T-helper 1 cell (primary cell): ENCODE measurements at regions not wholly inside any gene's neighbourhood (a gene's known extent, or its start where the extent isn't known, plus 50 kb on each side); places are given as distances from the start of the nearest gene placed in this dataset.

ENCODE experiments used
- DNase-seq, 5 donors: peaks; one replicate each; pipeline ENCODE4 v3.0.0-alpha.2; 2012 to 2020

DNA sequence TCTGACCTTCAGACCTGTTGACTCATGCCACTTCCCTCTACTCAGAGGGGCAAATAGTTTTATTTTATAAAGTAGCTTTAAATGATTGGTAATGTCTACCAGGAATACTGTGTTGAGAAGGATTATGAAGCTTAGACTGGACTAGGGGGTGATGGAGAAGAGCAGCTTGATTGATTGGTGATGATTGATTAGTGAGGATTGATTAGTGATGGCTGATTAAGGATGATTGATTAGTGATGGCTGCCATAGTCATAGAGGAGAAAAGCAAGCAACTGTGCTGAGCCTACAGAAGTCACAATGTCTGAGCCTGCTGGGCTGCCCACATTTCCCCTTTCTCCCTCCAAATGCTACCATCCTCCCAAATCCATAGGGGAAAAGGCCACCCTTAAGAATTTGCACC, 206.8 kb upstream of the SALL1 start:
- DNase-seq = no peak

DNA sequence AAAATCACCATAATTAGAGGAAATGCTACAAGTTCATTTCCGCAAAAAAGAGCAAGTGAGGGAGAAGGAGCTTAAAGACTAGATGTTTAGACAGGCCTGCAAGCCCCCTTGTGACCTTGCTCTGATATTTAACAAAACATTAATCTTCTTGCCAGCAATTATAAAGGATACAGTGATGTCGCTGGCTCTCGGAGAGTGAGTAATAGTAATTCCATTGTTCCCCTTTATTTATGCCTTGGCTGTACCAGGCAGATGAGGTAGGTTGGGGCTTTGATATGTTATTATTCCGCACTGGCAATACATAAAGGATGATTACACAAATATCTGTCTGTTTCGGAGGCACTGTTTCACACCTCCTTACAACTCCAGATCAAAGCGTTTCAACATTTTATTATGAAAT, 204.8 kb upstream of the SALL1 start:
- no peak for DNase-seq

DNA sequence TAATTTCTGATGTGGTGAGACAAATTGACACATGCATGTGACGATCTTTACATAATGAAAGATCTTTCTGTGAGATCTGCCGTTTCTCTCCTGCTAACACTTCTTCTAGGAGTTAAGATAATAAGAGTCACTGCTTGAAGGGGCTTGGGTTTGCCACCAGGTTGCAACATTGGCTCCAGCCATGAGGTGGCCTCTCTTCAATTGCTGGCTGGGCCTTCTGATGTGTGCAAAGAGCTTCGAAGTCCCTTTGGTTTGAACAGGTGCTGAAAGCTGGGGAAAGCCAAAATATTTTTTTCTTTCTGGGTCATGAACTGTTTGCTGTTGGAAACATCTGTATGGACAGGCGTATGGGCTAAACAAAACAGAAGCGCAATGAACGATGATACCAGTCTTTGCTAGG, 204.1 kb upstream of the SALL1 start:
- DNase-seq = no peak

DNA sequence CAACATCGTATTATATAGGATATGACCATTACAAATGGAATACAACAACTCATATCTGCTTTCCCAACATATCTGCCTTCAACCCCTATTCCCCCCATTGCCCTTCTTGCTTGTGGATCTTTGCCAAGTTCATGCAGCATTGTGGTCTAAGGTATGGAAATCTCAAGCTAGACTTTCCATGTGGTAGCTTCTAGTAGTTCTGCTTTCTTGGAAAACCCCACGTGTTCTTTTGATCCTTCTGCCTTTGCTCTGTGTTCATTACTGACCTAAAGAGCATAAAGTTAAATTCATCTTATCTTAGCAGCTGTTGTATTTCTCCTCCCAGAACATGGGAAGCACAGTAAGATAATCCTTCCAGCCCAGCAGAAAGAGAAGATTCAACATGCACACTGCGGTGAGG, 202.0 kb upstream of the SALL1 start:
- DNase-seq = no peak

DNA sequence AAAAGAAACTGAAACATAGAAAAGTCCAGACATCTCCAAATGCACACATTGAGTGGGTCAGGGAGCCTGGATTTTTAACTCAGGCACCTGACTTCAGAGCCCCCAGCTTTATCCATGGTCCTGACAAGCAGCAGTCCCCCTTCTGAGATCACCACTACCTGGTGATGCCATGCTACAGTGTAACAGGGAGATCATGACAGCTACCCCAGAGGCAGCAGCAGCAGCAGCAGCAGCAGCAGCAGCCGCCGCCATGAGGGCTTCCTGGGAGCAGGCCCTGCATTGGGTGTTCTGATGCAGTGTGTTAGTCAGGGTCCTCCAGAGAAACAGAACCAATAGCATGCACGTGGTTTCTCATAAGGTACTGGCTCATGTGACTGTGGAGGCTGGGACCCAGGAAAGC, 198.6 kb upstream of the SALL1 start:
- no peak for DNase-seq

DNA sequence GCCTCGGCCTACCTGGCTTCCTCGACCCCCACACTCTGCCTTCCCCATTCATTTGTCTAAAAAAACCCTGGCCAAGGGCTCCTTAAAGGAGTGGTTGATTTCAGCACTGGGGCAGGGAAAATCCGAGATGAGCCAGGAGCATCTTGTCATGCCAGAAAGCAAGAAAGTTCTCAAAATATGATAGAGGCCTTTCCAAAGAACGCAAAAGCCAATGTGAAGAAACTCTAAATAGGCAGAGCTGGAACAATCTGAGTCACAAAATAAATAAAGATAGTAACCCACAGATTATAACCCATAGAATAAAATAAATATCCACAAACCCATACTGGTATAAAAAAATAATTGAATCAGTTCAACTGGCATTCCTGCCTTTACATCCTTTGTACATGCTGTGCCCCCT, 192.3 kb upstream of the SALL1 start:
- no peak for DNase-seq

DNA sequence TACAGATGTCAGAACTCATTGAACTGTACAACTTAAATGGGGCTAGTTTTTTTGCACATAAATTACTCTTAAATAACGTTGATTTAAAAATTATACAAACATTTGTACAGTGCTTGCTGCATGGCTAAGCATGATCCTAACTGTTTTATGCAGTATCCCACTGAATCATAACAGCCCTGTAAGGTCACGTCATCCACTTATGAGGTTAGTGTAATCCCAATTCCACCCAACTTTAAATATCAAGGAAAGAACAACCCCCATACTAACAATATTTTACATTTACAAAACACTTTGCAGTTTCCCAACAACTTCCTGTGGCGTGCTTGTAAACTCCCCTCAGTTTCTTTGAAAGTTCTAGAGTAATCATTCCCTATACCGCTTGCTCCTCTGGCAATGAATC, 190.1 kb upstream of the SALL1 start:
- no peak for DNase-seq

DNA sequence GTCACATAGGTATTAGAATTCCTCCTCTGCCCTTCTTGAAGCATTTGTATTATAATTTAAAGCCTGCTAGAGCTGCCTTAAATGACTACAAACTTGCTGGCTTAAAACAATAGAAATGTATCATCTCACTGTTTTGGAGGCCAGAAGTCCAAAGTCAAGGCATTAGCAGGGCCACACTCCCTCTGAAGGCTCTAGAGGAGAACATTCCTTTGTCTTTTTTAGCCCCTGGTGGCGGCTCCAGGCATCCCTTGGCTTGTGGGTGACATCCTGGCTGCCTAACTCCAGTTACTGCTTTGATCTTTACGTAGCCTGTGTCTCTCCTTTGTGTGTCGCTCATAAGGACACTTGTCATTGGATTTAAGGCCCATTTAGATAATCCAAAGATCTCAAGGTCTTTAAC, 186.6 kb upstream of the SALL1 start:
- DNase-seq = no peak

DNA sequence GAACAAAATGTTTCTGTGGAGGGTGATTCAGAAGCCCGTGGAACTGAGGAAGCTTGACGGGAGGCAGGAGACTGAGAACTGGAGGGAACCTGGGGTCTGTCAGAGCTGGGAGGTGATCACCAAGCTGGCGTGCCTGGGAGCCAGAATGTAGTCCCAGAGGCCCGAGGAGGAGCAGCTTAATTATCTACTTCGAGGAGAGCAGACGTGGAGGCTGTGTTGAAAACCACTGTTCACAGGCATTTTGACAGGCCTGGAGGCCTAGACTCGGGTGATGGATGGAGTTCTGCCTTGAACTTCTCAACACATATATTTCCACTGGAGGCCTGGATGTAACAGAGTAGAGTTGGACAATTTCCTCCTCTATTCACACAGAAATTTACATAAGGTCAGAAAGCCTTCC, 177.7 kb upstream of the SALL1 start:
- DNase-seq = no peak

DNA sequence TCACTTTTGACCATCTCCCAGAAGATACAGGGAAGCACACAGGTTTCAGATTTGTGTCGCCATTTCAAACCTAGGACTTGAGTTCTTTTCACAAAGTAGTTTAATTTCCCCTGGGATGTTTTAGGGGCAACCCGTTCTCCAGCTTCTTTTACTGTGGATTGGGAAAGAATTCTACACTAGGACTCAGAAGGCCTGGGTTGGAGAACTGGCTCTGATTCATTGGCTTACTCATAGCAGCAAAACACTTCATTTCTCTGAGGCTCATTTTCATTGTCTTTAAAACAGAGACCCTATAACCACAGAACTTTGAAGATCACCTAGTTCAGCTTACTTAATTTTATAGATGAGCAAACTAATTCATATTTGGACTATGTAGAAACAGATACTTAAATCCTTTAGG, 175.9 kb upstream of the SALL1 start:
- DNase-seq = no peak

DNA sequence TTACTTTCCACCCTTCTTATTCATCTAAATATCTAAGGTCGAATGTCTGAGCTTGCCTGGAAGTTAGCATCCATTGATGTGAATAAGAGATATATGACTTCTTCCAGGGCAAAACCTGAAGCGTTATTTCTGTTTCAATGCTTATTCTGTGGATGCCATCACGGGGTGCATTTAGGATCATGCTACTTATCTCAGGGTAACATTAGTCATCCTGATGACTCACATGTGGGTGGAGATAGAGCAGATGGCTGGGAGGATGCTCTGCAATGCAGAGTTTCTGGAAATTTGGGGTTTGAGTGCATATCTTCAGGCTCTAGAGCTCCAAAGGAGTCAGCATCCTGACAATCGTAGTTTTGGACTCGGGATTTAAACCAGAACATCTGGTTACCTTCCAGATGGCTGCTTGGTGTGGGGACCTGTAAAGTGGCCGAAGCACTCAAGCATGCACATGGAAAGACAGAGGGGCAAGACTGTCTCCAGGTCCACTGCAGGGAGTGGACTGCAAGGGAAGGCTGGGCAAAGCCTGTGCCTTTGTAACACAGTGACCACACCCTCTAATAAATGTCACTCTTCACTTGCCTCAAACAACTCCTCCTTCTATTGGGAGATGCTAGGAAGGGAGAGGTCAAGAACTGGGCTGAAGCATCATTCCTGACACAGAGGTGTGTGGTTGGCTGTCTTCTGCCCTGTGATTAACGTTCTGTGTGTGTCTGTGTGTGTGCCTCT, 175.2 kb upstream of the SALL1 start:
- DNase-seq = no peak

DNA sequence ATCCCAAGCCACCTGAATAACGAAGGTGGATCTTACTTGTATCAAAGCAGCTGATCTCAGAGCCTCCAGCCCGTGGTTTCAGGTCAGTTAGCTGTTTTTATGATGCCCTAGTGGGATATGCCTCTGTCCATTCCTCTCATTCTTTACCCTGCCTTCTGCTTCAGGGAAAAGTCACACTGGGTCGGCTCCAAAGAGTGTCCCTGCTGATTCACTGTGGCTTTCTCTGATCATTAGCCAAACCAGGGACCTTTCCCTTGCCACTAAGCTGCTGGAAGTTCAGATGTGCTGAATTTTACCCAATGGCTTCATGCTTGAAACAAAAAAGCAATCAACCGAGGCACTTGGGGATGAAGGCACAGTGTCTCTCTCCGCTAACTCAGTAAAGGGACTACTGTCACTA, 170.2 kb upstream of the SALL1 start:
- no peak for DNase-seq

DNA sequence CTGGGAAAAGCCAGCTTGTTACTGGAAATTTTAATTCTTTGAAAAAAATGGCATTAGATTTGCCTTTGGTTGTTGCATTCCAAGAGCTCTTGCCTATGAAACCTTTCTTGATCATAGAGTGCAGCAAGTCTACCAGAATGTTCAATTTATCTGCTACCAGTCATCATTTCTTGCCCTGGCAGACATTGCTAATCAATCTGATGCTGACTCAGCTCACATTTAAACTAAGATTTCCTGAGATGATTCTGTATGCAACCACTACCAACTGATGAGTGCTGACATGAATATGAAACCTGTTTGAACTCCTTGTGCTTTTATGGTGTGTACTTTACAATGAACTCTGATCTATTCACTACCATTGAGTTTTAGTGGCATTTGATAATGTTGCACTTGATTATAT, 166.5 kb upstream of the SALL1 start:
- DNase-seq = no peak

DNA sequence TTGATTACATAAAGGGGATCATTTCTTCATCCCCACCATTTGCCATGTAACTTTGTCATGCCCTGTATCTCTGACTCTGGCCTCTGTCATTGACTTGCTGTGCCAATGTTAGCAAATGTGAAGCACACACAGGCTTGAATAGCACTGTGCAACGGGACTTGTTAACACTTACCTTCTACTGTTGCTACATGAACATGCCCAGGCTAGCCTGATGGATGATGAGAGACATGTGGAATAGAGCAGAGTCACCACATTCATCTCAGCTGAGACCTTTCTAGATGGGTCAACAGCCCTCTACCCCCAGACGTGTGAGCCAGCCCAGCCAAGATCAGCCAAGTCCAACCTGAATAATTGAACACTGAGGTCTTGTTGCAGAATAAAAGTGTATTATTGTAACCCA, 162.1 kb upstream of the SALL1 start:
- DNase-seq = no peak

DNA sequence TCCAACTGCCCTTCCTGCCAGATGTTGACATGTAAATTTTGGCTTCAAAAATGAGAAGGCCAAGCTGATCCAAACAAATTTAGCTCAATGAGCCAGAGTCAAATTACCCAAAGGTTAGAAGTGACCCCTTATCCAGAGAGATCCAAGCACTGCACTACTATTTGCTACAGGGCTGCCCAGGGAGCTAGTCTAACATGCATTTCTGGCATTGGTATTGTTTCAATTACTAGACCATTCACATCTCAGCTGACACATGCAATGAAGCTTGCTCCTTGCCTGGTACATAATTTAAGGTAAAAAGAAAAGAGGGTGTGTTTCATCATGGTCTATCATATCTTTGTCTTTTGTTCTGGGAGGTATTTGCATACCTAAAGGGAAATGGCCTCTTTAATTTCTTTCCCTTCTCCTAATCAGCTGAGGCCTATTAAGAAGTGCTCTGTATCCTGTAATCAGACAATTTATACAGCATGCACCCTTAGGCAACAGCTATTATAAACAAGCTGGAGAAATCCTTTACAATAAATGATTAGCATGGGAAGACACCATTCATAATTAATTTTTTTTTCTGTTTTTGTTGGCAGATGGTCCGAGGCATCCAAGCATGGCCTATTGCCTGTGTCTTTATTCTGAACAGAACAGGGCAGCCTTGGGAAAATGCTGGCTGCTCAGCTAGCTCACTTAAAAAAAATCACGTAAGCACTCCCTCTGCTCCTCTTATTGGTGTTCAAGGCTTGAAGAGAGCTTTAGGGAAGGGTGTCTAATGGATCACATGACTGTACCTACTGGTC, 161.5 kb upstream of the SALL1 start:
- DNase-seq = no peak

DNA sequence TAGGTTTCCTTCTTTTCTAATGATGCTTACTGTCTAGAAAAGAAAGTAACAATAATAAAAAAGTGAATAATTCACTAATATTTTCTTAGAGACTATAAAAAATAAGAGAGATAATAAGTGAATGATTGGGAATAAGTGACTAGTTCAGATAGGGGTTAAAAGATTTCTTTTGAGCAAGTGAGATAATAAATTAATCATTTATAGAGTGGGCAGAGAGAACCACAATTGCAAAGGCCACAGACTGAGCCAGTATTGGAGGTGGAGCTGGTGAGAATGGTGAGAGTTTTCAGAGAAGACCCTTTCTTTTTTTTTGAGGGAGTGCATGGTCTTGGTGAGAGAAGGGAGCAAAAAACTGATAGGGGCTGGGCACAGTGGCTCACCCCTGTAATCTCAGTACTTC, 159.1 kb upstream of the SALL1 start:
- no peak for DNase-seq

DNA sequence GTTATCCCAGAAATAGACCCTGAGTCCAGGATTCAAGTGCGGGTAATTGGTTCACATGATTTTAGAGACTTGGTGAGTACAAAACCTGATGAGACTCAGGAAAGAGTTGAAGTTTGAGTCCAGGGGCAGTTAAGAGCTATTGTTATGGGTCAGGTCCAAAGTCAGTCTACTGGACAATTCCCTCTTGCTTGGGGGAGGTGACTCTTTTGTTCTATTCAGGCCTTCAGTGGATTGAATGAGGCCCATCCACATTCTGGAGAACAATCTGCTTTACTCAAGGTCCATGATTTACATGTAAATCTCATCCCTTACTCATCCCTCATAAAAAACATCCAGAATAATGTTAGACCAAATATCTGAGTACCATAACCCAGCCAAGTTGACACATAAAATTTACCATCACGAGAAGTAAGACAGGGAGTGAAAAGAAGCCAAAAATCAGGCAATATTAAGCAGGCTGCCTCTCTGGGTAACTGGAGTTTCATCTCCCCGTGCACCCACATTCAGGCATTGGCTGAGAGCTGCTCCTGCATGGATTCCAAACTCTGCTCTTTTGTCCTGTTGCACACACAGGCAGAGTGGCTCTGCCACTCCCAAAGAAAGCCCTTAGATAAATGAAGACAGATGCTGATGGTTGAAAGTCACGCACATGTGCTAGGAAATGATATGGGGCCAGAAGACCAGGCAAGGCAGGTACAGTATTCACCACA, 156.0 kb upstream of the SALL1 start:
- no peak for DNase-seq

DNA sequence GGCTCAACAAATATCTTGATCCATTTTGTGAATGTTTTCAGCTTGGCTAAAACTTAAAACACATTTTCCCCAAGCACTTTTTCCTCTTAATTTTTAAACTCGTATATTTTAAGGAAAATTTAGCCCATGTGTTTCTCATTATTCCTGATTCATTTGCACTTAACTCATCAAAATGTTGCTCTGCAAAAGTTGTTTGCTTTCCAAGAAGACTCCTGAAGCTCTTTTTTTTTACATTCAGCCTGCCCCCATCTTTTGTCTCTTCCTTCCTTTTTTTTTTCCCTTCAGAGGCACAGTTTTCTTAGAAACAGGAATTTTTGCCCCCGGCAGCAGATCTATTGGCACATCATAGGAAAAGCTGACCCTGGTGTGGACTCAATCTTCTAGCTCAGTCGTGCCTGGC, 155.0 kb upstream of the SALL1 start:
- DNase-seq = no peak

DNA sequence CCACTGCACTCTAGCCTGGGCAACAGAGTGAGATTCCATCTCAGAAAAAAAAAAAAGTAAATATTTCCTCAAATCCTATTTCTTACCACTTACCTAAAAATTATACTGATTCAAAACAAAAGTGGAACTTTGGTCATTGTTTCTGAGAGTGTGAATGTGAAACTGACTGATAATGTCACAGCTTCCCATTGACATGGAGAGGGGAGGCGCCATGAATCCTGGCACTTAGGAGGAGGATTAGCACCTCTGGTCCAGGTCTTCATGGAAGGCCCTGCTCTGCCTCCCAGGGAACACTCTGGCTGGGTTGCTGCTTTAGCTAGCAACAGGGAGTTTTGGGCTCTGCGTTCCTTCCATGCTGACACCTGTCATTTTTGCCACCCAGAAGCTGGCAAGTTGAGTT, 154.3 kb upstream of the SALL1 start:
- DNase-seq = no peak

DNA sequence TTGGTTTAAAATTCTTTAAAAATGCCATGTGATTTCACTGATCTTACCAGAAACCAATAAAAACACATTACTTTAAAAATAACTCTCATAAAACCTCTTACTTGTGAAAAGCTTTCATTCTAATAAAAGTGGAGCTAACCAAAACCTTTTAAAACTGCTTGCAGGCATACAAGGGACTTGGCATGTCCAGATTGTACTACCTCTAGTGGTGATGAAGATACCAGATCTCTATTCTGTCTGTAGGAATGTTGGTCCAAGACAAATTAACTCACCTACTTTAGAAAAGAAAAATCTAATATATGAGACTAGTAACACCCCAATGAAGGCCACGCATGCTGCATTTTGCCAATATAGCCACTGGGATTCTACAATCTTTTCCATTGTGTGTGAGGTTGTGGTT, 151.0 kb upstream of the SALL1 start:
- no peak for DNase-seq

DNA sequence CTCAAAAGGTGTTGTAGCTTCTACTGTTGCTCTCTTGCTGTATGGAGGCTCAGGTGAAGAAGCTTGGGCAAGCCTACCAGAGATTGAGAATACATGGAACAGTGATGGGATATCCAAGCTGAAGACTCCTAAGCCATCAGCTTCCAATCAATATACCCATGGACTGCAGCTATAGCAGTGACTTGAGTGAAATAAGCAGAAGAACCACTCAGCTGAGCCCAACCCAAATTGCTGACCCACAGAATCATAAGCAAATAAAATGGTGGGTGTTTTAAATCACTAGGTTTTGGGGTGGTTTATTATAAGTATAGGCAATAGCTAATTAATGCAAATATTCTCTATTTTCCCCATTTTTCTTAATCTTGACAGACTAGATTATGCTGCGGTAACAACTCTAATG, 147.7 kb upstream of the SALL1 start:
- no peak for DNase-seq

DNA sequence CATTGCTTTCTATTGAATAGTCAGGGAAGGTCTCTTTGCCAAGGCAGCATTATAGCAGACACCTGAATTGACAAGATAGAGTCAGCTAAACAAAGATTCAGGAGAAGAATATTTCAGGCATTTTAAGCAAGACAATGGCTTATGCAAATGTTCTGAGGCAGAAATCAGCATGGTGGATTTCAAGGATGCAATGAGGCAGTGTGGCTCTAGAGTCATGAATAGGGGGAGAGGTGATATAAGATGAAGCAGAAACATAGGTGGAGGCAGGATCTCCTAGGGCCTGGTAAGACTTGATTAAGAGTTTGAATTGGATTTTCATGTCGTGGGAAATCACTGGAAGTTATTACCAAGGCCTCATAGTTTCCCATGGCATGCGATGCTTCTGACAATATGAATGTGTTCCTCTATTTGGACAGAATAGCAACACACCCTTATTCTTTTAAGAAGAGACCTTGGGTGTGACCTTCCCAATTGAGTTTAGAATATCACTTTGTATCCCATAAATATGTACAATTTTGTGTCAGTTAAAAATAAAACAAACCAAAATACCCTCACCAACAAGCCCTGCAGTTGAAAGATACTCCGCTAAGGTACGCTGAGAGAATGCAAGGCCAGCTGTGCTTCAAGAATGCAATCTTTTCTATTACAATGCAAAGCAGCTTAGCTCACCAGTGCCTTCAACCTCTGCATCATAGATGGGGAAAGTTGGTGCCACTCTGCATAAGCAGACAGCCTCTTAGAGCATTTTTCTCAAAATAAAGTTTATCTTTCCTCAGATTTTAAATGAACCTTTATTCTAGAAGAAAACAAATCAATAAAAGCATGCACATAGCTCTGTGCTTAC, 139.6 kb upstream of the SALL1 start:
- no peak for DNase-seq

DNA sequence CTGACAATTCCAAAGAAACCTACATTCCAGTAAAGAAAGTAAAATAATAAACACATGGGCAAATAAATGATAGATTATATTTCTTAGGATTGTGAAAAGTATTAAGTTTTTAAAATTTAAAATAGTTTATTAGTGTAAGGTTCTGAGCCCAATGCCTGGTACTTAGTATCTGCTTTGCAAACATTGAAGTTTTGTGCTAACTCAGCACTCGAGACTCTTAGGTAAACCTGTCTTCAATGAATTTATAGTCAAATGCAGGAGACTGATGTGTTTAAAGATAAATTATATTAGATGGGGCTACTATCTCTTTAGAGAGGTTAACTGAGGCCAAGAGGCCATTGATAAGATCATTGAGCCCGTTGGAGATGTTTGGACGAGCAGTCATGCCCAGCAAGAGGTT, 138.3 kb upstream of the SALL1 start:
- DNase-seq = no peak
